HG03175 (cell line): ENCODE measurements at regions not wholly inside any gene's neighbourhood (a gene's known extent, or its start where the extent isn't known, plus 50 kb on each side); places are given as distances from the start of the nearest gene placed in this dataset.

ENCODE experiments used
- ATAC-seq: cut with Tn5 transposase; IDR thresholded peaks from one replicate; pipeline ENCODE4 v1.9.1; 2021; ENCODE audit warnings: mild to moderate bottlenecking, moderate library complexity; ENCODE audit not compliant: unreplicated experiment

DNA sequence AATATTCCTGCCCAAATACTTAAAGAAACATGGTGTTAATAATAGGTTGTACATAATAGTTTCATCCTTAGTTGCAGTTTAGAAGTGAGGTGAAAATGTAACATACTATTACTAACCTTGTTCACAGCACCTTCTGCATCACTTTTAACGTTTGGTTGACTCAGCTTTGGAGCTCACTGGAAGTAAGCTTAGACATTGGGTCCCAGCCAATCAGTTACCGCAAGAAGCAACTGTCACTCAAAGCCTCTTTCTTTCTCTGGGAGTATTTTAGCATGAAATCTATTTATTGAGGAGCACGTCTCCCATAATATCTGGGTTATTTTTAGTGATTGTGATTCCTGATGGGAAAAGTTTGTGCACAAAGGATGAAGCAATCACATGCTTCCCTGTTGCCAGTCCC is 472.6 kb downstream of the SNAPC1 start:
- ATAC-seq: no peak

GRCh38 chr14:62244221-62244620 is 482.0 kb downstream of the SNAPC1 start:
- no peak for ATAC-seq

DNA sequence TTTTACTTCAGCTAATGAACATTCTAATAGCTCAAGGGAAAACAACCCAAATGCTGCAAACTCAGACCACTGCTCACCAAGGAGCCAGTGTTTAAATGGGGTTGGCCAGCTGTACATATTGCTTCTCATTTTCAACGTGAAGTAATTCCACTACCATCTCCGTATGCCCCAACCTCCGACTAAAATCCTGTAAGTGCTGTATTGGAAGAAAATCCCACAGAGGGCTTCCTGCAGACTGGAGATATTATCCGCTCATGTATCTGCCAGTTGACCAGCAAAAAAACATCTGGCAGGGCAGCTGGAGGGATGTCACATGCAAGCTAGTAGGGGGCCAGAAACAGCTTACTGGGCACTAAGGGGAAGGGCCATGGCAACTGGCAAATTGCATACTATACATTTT is 485.0 kb downstream of the SNAPC1 start:
- no peak for ATAC-seq

DNA sequence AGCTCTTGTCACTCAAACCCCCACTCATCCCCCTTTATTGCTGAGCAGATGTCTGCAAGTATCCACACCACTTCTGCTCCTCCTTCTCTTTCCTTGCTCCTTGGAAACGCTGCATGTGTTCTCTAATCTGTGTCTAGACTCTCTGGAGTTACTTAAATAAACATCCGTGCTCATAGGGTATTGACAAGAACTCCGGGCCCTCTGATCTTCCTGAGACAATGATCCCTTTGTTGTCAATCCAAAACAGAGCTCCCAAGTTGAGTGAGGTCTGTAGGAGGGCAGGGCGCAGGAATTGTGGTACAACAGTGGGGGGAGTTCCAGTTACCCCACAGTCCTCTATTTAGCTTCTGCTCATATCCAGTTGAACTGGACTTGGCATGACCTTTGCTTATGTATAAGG is 489.0 kb downstream of the SNAPC1 start:
- no peak for ATAC-seq

- ATAC-seq: no peak
These were observed 491.0 kb downstream of the SNAPC1 start for GRCh38 chr14:62253171-62253570.

- no peak for ATAC-seq
These were observed 491.7 kb downstream of the SNAPC1 start for GRCh38 chr14:62253911-62254310.

DNA sequence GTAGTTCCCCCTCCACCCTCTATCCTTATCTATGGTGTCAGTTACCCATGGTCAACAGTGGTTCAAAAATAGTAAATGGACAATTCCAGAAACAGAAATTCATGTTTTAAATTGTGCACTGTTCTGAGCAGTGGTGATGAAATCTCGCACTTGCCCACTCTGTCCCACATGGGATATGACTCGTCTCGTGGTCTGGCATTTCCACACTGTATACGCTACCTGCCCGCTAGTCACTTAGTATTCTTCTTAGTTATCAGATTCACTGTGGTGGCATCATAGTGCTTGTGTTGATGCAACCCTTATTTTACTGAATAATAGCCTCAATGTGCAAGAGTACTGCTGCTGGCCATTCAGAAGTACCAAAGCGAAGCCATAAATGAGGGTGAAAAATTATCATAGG is 507.0 kb downstream of the SNAPC1 start:
- ATAC-seq: no peak

GRCh38 chr14:62270236-62270635 is 508.0 kb downstream of the SNAPC1 start:
- no peak for ATAC-seq

GRCh38 chr14:62280366-62280765 is 518.1 kb downstream of the SNAPC1 start:
- ATAC-seq: no peak

DNA sequence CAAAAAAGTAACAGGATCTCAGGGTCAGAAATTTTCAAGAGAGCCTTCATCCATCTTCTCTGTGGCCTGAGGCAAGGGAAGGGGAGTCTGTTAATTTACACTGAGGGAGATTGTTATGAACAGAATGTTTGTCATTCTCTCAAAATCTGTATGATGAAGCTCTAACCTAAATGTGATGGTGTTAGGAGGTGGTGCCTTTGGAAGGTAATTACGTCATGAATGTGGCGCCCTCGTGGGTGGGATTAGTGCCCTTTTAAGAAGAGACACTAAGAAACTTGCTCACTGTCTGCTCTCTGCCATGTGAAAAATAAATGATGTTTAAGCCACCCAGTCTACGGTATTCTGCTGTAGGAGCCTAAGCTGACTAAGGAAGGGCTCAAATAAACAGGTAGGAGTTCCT is 521.6 kb downstream of the SNAPC1 start:
- ATAC-seq: no peak

DNA sequence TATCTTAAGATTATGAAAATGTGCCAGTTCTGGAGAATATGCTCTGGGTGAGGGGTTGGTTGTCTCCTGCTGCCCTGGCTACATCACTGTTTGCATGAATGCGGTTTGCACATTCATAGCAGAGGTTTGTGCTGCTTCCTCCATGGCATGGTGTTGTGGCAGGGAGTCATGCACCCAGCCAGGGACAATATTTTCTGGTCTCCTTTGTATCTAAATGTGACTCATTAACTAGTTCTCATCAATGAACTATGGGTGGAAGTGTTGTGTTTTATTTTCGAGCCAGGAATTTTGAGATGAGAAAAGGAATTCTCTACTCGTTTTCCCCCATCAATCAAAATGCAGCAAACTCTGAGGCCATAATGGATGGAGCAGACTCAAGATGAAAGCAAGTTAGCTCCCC is 527.3 kb downstream of the SNAPC1 start:
- ATAC-seq: no peak

- no peak for ATAC-seq
These were observed 538.9 kb downstream of the SNAPC1 start for GRCh38 chr14:62301080-62301479.

DNA sequence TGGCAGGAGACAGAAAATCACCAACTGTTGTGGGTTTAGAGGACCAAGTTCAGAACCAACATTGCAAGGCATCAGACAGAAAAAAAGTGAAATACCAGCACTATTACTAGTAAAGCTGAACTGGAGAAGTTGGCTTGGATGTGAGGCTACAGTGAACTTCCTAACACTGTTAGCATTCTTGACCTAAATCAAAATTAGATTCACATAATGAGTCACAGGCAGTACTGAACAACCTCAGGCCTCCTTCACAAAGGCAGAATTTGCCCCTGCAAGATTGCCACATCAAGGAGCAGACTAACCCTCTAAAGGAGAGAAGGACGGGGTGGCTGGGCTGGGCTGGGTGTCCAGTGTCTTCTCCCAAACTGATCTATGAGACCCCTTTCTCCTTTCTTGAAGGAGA is 539.7 kb downstream of the SNAPC1 start:
- ATAC-seq: no peak

- no peak for ATAC-seq
These were observed 541.2 kb downstream of the SNAPC1 start for GRCh38 chr14:62303437-62303836.

DNA sequence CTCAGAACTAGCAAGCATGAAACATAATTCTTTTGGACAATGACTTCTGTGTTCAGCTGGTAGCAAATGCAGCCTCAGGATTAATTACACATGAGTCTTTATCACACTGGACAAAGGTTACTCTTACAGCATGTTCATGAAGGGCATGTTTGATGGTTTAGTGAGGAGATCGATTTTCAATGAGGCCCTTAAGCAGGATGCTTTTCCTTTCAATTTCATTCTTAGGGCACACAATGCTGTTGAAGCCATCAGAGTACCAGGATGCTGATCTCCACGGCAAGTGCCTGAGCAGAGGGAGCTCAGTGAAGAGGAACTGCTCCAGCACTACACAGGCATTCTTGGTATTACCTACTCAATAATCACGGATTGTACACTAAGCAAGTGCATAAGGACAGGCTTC is 542.0 kb downstream of the SNAPC1 start:
- ATAC-seq: no peak

- ATAC-seq: no peak
These were observed 545.6 kb downstream of the SNAPC1 start for GRCh38 chr14:62307844-62308243.

DNA sequence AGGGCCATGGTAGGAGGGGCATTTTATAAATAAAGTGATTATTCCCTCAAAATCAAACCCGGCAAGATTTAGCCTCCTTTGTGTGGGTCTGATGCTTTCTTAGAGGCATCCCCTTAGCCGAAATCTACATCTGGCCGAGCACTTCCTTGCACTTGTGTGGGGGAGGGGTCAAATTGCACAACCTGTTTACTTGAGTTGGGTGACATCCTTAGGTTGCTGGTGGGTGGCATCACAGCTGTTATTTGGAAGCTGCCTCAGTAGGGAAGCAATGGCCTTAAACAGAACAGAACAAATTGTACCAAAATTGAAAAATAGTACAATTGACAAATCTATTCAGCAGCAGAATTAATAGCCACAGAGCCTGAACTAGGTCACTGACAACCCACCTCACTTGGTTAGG is 546.1 kb downstream of the SNAPC1 start:
- ATAC-seq: no peak

DNA sequence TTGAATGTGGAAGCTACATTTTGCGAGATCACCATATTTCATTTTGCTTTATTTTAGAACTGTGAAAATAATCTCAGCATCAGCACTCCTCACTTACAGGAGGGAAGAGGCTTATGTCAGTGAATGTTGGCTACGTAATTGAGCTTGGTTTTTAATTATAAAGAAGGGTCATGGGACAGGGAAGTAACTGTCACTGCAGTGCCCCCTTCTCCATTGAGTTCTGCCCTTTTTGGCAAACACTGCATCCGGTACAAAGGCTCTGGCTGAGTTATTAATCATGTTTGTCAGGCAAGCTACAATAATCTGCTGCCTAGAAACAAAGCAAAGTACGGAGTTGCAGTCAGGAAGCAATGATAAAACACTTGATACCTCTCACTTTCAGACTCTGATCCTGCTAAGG is 546.7 kb downstream of the SNAPC1 start:
- no peak for ATAC-seq

DNA sequence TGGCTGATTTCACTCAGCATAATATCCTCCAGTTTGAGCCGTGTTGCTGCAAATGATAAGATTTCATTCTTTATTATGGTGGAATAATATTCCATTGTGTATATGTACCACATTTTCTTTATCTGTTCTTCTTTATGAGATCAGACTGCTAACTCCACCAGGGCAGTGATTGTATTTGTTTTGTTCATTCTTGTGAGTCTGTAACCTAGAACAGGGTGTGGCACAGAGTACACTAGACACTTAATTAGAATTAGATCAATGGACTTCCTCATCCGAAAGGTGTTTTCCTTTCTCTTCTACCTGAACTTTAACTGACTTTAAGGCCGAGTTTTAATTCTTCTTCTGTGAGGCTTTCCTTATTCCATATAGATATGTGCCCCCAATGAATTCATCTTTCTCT is 551.0 kb downstream of the SNAPC1 start:
- ATAC-seq: no peak

DNA sequence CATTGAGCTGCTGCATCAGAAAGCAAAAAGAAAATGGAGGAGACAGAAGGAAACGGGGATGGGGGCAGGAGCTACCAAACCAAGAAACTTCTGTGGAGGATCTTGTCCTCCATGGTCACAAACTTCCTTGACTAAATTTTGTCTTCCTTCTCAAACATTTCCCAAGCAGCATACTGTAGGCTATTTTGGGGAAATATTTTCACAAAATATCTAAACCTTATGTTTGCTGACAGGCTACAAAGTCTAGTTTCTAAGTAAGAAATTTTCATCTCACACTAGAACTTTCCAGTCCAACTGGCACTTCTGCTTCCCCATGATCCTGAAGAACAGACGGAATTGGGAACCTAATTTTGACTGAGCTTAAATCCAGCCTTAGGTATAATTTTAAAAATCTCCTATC is 552.0 kb downstream of the SNAPC1 start:
- ATAC-seq: no peak

DNA sequence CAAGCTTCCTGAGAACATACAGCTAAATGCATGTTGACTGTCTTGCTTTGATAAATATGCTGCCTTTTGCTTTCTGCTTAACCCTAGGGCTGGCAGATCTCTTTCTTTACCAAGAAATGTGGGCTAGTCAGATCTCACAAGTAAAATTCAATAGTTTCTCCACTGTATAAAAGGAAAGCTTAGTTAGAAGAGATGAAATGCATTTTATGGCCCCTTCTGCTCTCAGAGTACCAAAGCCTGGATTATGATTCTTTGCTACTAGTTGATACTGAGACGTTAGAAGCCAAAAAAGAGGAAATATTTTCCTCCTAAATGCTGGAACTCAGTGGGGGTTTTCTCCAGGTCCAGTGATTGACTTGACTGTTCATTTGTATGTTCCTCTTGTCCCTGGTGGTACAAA is 552.7 kb downstream of the SNAPC1 start:
- no peak for ATAC-seq

DNA sequence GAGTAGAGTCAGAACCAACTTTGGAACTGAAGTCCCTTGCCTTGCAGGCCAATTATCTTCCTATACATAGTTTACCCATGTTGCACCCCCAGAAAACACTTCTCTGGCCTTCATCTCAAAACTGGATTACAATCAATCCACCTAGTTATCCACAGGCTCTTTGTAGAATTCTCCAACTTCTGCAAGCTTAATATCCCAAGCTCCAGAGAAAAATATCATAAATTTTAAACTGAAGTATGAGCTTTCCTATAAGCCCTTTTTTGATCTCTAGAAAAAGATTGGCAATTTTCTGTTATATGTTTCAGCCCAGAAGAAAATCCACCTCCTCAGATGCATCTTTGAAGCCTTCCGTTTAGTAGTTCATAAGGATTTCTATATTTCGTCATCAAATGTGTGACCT is 553.4 kb downstream of the SNAPC1 start:
- no peak for ATAC-seq

DNA sequence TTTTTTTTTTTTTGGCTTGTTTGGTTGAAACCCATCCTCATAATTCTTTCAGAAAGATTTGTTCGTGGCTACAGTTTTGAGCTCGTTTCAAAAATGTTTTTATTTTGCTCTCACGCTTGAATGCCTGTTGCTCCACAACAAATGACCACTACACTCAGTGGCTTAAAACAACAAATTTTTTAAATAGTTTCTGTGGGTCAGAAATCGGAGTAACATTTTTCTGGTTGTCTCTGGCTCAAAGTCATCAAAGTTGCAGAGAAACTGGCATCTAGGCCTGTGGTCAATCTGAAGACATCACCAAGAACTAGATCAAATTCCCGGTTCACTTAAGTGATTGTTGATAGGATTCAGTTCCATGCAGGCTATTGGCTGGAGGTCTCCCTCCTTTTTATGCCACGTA is 560.0 kb downstream of the SNAPC1 start:
- ATAC-seq: no peak

DNA sequence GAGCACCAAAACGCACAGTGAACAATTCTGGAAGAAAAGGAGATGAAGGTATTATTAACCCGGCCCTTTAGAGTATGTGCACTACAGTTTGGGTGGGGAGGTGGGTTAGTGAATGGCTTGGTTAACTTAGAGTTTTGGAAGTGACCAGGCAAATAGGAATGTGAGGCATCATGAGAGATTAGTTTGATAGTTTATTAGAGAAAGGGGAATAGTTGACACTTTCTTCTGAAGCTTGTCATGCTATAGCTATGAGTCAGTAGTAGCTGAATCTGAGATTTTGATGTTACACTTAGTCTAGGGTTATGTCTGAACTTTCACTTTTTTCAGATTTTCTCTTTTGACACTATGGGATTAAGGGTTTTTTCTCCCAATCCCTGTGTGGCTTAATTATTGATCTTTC is 567.2 kb downstream of the SNAPC1 start:
- no peak for ATAC-seq
